GM12892 (cell line): ENCODE measurements at regions not wholly inside any gene's neighbourhood (a gene's known extent, or its start where the extent isn't known, plus 50 kb on each side); places are given as distances from the start of the nearest gene placed in this dataset.

Source experiments
- POLR2A ChIP-seq: IDR thresholded peaks from 2 replicates; pipeline ENCODE4 v1.6.1; 2011; ENCODE audit warnings: low read depth, low read length, control low read depth
- TAF1 ChIP-seq: IDR thresholded peaks from 2 replicates; pipeline ENCODE4 v1.6.1; 2011; ENCODE audit warnings: low read depth, mild to moderate bottlenecking, control low read depth, low read length, borderline replicate concordance

GRCh38 chr4:126512979-126513378, 1119.8 kb upstream of the INTU start:
- TF ChIP-seq POLR2A (no peak), TAF1 (no peak)
